ENCODE measurements at regions not wholly inside any gene's neighbourhood (a gene's known extent, or its start where the extent isn't known, plus 50 kb on each side); places are given as distances from the start of the nearest gene placed in this dataset.

- no peak for DNase-seq (ENCODE audit: low spot score)
These were observed 359.1 kb downstream of the SAMD5 start for GRCh38 chr6:147867433-147868226.

- no peak for DNase-seq (ENCODE audit: low spot score)
These were observed 360.1 kb downstream of the SAMD5 start for GRCh38 chr6:147868427-147869190.

- no peak for DNase-seq (ENCODE audit: low spot score)
These were observed 360.7 kb downstream of the SAMD5 start for GRCh38 chr6:147869201-147869600.

- DNase-seq (ENCODE audit: low spot score), result no peak
These were observed 361.4 kb downstream of the SAMD5 start for GRCh38 chr6:147869869-147870268.

- no peak for DNase-seq (ENCODE audit: low spot score)
These were observed 362.1 kb downstream of the SAMD5 start for GRCh38 chr6:147870506-147871110.

GRCh38 chr6:147872002-147872401 is 363.5 kb downstream of the SAMD5 start:
- DNase-seq (ENCODE audit: low spot score), result no peak

- DNase-seq (ENCODE audit: low spot score), result no peak
These were observed 365.3 kb downstream of the SAMD5 start for GRCh38 chr6:147873816-147874215.

- DNase-seq (ENCODE audit: low spot score), result no peak
These were observed 365.8 kb downstream of the SAMD5 start for GRCh38 chr6:147874322-147874721.

GRCh38 chr6:147879031-147879580 is 370.6 kb downstream of the SAMD5 start:
- DNase-seq (ENCODE audit: low spot score), result no peak

- no peak for DNase-seq (ENCODE audit: low spot score)
These were observed 372.9 kb downstream of the SAMD5 start for GRCh38 chr6:147881432-147881831.

- DNase-seq (ENCODE audit: low spot score), result no peak
These were observed 379.9 kb downstream of the SAMD5 start for GRCh38 chr6:147888374-147888773.

- no peak for DNase-seq (ENCODE audit: low spot score)
These were observed 383.2 kb downstream of the SAMD5 start for GRCh38 chr6:147891671-147892070.

- DNase-seq (ENCODE audit: low spot score), result no peak
These were observed 384.0 kb downstream of the SAMD5 start for GRCh38 chr6:147892476-147892875.

- no peak for DNase-seq (ENCODE audit: low spot score)
These were observed 386.8 kb downstream of the SAMD5 start for GRCh38 chr6:147895272-147895671.

- no peak for DNase-seq (ENCODE audit: low spot score)
These were observed 391.8 kb downstream of the SAMD5 start for GRCh38 chr6:147900247-147900830.

GRCh38 chr6:147903321-147903720 is 394.8 kb downstream of the SAMD5 start:
- DNase-seq (ENCODE audit: low spot score), result no peak

GRCh38 chr6:147903931-147904330 is 395.4 kb downstream of the SAMD5 start:
- no peak for DNase-seq (ENCODE audit: low spot score)

- no peak for DNase-seq (ENCODE audit: low spot score)
These were observed 395.9 kb downstream of the SAMD5 start for GRCh38 chr6:147904416-147904815.

GRCh38 chr6:147905711-147906110 is 397.2 kb downstream of the SAMD5 start:
- no peak for DNase-seq (ENCODE audit: low spot score)

GRCh38 chr6:147906361-147906760 is 397.9 kb downstream of the SAMD5 start:
- no peak for DNase-seq (ENCODE audit: low spot score)

- no peak for DNase-seq (ENCODE audit: low spot score)
These were observed 401.1 kb downstream of the SAMD5 start for GRCh38 chr6:147909640-147910039.

- DNase-seq (ENCODE audit: low spot score), result no peak
These were observed 401.8 kb downstream of the SAMD5 start for GRCh38 chr6:147910281-147910680.
